Neural crest cell (in vitro differentiated cells): ENCODE measurements at regions not wholly inside any gene's neighbourhood (a gene's known extent, or its start where the extent isn't known, plus 50 kb on each side); places are given as distances from the start of the nearest gene placed in this dataset.

Source experiments
- DNase-seq: peaks from one replicate; pipeline ENCODE4 v3.0.0; 2021; ENCODE audit warnings: low read depth, mixed read lengths, low spot score
- H3K27ac Mint-ChIP-seq: one replicate; pipeline ENCODE4 v1.8.0; 2021; ENCODE audit warnings: mild to moderate bottlenecking, mixed read lengths; ENCODE audit not compliant: unreplicated experiment
- H3K27me3 Mint-ChIP-seq: 2 replicates; pipeline ENCODE4 v1.8.0; 2021; ENCODE audit warnings: low read depth, mild to moderate bottlenecking, mixed read lengths
- H3K36me3 Mint-ChIP-seq: 2 replicates; pipeline ENCODE4 v1.8.0; 2021; ENCODE audit warnings: low read depth, mild to moderate bottlenecking, mixed read lengths
- H3K4me1 Mint-ChIP-seq: 2 replicates; pipeline ENCODE4 v1.8.0; 2021; ENCODE audit warnings: mixed read lengths
- H3K4me3 Mint-ChIP-seq: one replicate; pipeline ENCODE4 v1.8.0; 2021; ENCODE audit warnings: mild to moderate bottlenecking, mixed read lengths
- H3K9me3 Mint-ChIP-seq: 2 replicates; pipeline ENCODE4 v1.8.0; 2021; ENCODE audit warnings: mixed read lengths
- CTCF ChIP-seq: fragments of 200-600 bp; sonication (generic); conservative IDR thresholded peaks from 2 replicates; pipeline ENCODE4 v1.5.0; 2021; ENCODE audit warnings: antibody characterized with exemption, mild to moderate bottlenecking

DNA sequence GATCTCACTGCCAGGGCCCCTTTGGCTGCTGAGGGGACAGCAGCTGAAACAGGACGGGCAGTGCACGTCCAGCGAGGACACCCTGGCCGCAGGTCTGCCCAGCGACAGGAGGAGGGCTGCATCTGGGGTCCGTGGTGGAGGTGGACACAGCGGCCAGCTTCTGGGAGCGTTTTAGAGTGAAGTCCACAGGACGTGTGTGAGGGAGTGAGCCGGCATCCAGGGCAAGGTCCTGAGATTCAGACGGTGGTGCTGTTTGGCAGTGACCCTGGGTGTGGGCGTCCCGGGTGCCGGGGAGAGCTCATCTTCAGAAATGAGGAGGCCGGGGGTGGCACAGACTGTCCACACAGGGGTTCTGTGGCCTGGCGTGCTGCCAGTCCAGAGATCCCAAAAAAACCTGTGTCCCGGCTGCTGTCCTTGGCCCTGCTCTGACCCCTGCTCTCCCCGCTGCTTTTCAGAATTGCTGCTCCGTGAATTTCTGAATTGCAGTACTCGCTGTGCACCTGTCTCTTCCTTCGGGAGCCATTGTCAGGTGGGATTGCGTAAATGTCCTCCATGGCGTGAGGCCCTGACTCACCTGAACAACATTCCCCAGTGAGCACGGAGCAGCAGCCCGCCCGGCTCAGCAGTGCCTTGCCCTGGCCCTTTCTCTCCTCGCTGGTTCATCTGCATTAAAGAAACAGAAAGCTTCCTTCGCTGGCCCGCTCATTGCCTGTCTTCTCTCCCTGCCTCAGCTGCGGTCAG is 183.5 kb upstream of the C14orf180 start:
- TF ChIP-seq CTCF, result no peak
- Mint-ChIP-seq H3K27ac (no peak overlapping the region), H3K9me3 (peaks cover 6% of the 10 kb centered on the region), H3K4me1 (peaks cover 12% of the 10 kb centered on the region), H3K36me3 (no peaks in the 10 kb centered on the region), H3K27me3 (peaks cover 2% of the 10 kb centered on the region), H3K4me3 (no peak overlapping the region)
- DNase-seq, result no peak

DNA sequence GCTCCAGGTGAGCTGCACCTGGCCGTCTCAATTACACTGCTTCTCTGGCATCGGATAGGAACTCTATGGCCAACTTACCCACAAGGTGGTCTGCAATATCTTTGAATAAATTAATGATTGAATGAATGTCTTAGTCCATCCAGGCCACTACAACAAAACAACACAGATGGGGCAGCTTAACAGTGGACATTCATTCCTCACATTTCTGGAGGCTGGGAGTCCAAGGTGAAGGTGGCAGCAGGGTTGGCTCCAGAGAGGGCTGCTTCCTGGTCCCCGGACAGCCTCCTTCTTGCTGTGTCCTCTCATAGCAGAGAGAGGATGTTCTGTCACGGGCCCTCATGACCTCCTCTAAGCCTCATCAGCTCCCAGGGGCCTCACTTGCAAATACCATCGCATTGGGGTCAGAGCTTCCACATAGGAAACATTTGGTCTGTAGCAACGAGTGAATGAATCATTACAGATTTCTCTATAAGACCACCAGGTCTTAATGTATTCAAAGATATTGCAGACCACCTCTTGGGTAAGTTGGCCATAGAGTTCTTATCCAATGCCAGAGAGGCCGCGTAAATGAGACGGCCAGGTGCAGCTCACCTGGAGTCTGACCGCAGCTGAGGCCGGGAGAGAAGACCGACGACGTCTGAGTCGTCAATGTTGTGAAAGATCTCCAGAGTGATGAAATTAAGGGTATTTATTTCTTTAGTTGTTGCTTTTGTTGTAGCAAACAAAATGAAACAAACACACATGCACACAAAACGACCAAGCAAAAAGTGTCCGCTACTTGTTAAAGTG is 182.7 kb upstream of the C14orf180 start:
- Mint-ChIP-seq H3K9me3 (peaks cover 6% of the 10 kb centered on the region), H3K4me3 (no peak overlapping the region), H3K27ac (no peak overlapping the region), H3K4me1 (peaks cover 12% of the 10 kb centered on the region), H3K36me3 (no peaks in the 10 kb centered on the region), H3K27me3 (peaks cover 2% of the 10 kb centered on the region)
- TF ChIP-seq CTCF, result no peak
- DNase-seq, result no peak

GRCh38 chr14:104397956-104398355 is 181.6 kb upstream of the C14orf180 start:
- Mint-ChIP-seq H3K27ac (no peak overlapping the region), H3K4me3 (no peak overlapping the region), H3K36me3 (no peaks in the 10 kb centered on the region), H3K4me1 (peaks cover 12% of the 10 kb centered on the region), H3K9me3 (peaks cover 6% of the 10 kb centered on the region), H3K27me3 (peaks cover 2% of the 10 kb centered on the region)
- no peak for TF ChIP-seq CTCF
- no peak for DNase-seq

- no peak for TF ChIP-seq CTCF
- no peak for DNase-seq
- Mint-ChIP-seq H3K9me3 (peaks cover 6% of the 10 kb centered on the region), H3K27me3 (peaks cover 2% of the 10 kb centered on the region), H3K4me3 (no peak overlapping the region), H3K36me3 (no peaks in the 10 kb centered on the region), H3K4me1 (peaks cover 12% of the 10 kb centered on the region), H3K27ac (no peak overlapping the region)
Observed at GRCh38 chr14:104398656-104399055, 180.9 kb upstream of the C14orf180 start.

GRCh38 chr14:104399432-104400155 is 180.0 kb upstream of the C14orf180 start:
- Mint-ChIP-seq H3K9me3 (peaks cover 6% of the 10 kb centered on the region), H3K4me3 (no peak overlapping the region), H3K4me1 (peaks cover 12% of the 10 kb centered on the region), H3K27me3 (peaks cover 2% of the 10 kb centered on the region), H3K27ac (peak overlapping the region; percentile 79), H3K36me3 (no peaks in the 10 kb centered on the region)
- TF ChIP-seq CTCF, result no peak
- DNase-seq, result no peak
